DND-41 (cell line): ENCODE measurements at regions not wholly inside any gene's neighbourhood (a gene's known extent, or its start where the extent isn't known, plus 50 kb on each side); places are given as distances from the start of the nearest gene placed in this dataset.
"Not testable (repeated sequence)": the region's sequence is repeated elsewhere in the genome, so short reads cannot be mapped to it uniquely, and the experiment has no call there.

ENCODE experiments used
- ATAC-seq: fragments of 200-7000 bp; cut with Tn5 transposase; 3 replicates; pipeline ENCODE4 v1.9.1; 2021; ENCODE audit warnings: low read depth; ENCODE audit not compliant: insufficient read depth
- DNase-seq: peaks from one replicate; pipeline ENCODE4 v3.0.0-alpha.2; 2020
- H2AFZ ChIP-seq: 2 replicates; pipeline ENCODE4 v1.6.0; 2012; ENCODE audit warnings: low read depth, low read length
- H3K27ac ChIP-seq: 2 replicates; pipeline ENCODE4 v1.5.1; 2012; ENCODE audit warnings: low read length, inconsistent platforms
- H3K27me3 ChIP-seq: fragments of 200-600 bp; sonication (generic); 2 replicates; pipeline ENCODE4 v1.6.0; 2012; ENCODE audit warnings: low read length, mild to moderate bottlenecking, inconsistent platforms; ENCODE audit not compliant: insufficient read depth, poor library complexity
- H3K36me3 ChIP-seq: 2 replicates; pipeline ENCODE4 v1.5.1; 2012; ENCODE audit warnings: low read length, inconsistent platforms; ENCODE audit not compliant: insufficient read depth
- H3K4me1 ChIP-seq: 2 replicates; pipeline ENCODE4 v1.5.1; 2012; ENCODE audit warnings: mild to moderate bottlenecking, low read length; ENCODE audit not compliant: insufficient read depth
- H3K4me2 ChIP-seq: 2 replicates; pipeline ENCODE4 v1.6.0; 2012; ENCODE audit warnings: mild to moderate bottlenecking, moderate library complexity, low read length, inconsistent platforms; ENCODE audit not compliant: insufficient read depth
- H3K4me3 ChIP-seq, 2 experiments: fragments of 200-600 bp in 1 of 2; shearing (Covaris generic) in 1 of 2; 2 replicates each; pipeline ENCODE4 v1.5.1; 2012 to 2016; ENCODE audit warnings: inconsistent platforms in 2 of 2, low read length in 2 of 2, mild to moderate bottlenecking in 2 of 2, low read depth in 1 of 2, moderate library complexity in 1 of 2
- H3K79me2 ChIP-seq: 2 replicates; pipeline ENCODE4 v1.6.0; 2012; ENCODE audit warnings: low read length, inconsistent platforms; ENCODE audit not compliant: insufficient read depth
- H3K9ac ChIP-seq: 2 replicates; pipeline ENCODE4 v1.6.0; 2012; ENCODE audit warnings: low read depth, mild to moderate bottlenecking, inconsistent platforms, low read length, moderate library complexity
- H3K9me3 ChIP-seq: 2 replicates; pipeline ENCODE4 v1.5.1; 2012; ENCODE audit warnings: low read length, moderate library complexity, mild to moderate bottlenecking, inconsistent platforms; ENCODE audit not compliant: insufficient read depth, severe bottlenecking
- H4K20me1 ChIP-seq: 2 replicates; pipeline ENCODE4 v1.6.0; 2012; ENCODE audit warnings: low read length; ENCODE audit not compliant: insufficient read depth
- CTCF ChIP-seq: IDR thresholded peaks from 2 replicates; pipeline ENCODE4 v1.5.1; 2012; ENCODE audit warnings: borderline replicate concordance, low read length, moderate library complexity, mild to moderate bottlenecking; ENCODE audit not compliant: poor library complexity, severe bottlenecking; ENCODE audit errors: extremely low read depth
- EZH2 ChIP-seq: IDR thresholded peaks from 3 replicates; pipeline ENCODE4 v1.6.1; 2012; ENCODE audit warnings: borderline replicate concordance, low read depth, mild to moderate bottlenecking, moderate library complexity, low read length, inconsistent platforms; ENCODE audit not compliant: severe bottlenecking

- Histone ChIP-seq H3K9me3 (no peaks in the 10 kb centered on the region), H4K20me1 (no peaks in the 10 kb centered on the region), H3K4me1 (no peaks in the 10 kb centered on the region), H3K27me3 (peaks cover 7% of the 10 kb centered on the region), H3K4me2 (no peak overlapping the region), H3K9ac (no peak overlapping the region), H2AFZ (no peak overlapping the region), H3K36me3 (no peaks in the 10 kb centered on the region), H3K79me2 (no peaks in the 10 kb centered on the region), H3K27ac (no peak overlapping the region), H3K4me3 (no peak overlapping the region)
- ATAC-seq (no peak), DNase-seq (no peak)
- TF ChIP-seq EZH2 = no peak
- no peak for TF ChIP-seq CTCF
These were observed 181.6 kb upstream of the MAP1B start for GRCh38 chr5:71925608-71926091.

GRCh38 chr5:71929003-71929402 is 178.3 kb upstream of the MAP1B start:
- no peak overlapping the region for H2AFZ ChIP-seq
- H3K27ac ChIP-seq = no peak overlapping the region
- no peaks in the 10 kb centered on the region for H3K36me3 ChIP-seq
- no peaks in the 10 kb centered on the region for H3K9me3 ChIP-seq
- no peak overlapping the region for H3K4me2 ChIP-seq
- peaks cover 7% of the 10 kb centered on the region for H3K27me3 ChIP-seq
- DNase-seq = no peak
- no peak overlapping the region for H3K4me3 ChIP-seq
- ATAC-seq = no peak
- H3K79me2 ChIP-seq = no peaks in the 10 kb centered on the region
- H4K20me1 ChIP-seq = no peaks in the 10 kb centered on the region
- H3K4me1 ChIP-seq = no peaks in the 10 kb centered on the region
- TF ChIP-seq CTCF (no peak), EZH2 (no peak)
- H3K9ac ChIP-seq = no peak overlapping the region

GRCh38 chr5:71930554-71930953 is 176.7 kb upstream of the MAP1B start:
- ATAC-seq, H3K79me2 ChIP-seq, H3K4me2 ChIP-seq, DNase-seq, H3K9me3 ChIP-seq, H3K4me1 ChIP-seq, H3K9ac ChIP-seq, H2AFZ ChIP-seq, H3K36me3 ChIP-seq, H3K27ac ChIP-seq, H4K20me1 ChIP-seq, H3K4me3 ChIP-seq, H3K27me3 ChIP-seq: not testable (repeated sequence)

GRCh38 chr5:71932131-71932654 is 175.1 kb upstream of the MAP1B start:
- TF ChIP-seq EZH2 = no peak
- TF ChIP-seq CTCF = no peak
- Histone ChIP-seq H3K9me3 (no peaks in the 10 kb centered on the region), H4K20me1 (no peaks in the 10 kb centered on the region), H3K4me3 (no peak overlapping the region), H3K9ac (no peak overlapping the region), H3K4me2 (no peak overlapping the region), H2AFZ (no peak overlapping the region), H3K27me3 (peaks cover 7% of the 10 kb centered on the region), H3K4me1 (no peaks in the 10 kb centered on the region), H3K79me2 (no peaks in the 10 kb centered on the region), H3K27ac (no peak overlapping the region), H3K36me3 (no peaks in the 10 kb centered on the region)
- ATAC-seq (no peak), DNase-seq (no peak)
